Brain microvascular endothelial cell (primary cell): ENCODE measurements at regions not wholly inside any gene's neighbourhood (a gene's known extent, or its start where the extent isn't known, plus 50 kb on each side); places are given as distances from the start of the nearest gene placed in this dataset.

Experiments used
- DNase-seq: peaks from one replicate; pipeline ENCODE4 v3.0.0-alpha.2; 2020
- H3K27ac ChIP-seq: fragments of 250-450 bp; sonication (Bioruptor Pico); 2 replicates; pipeline ENCODE4 v1.5.1; 2020; ENCODE audit warnings: mild to moderate bottlenecking, moderate library complexity
- H3K27me3 ChIP-seq: fragments of 250-450 bp; sonication (Bioruptor Pico); replicated peaks from 2 replicates; pipeline ENCODE4 v1.5.1; 2020; ENCODE audit warnings: mild to moderate bottlenecking
- H3K36me3 ChIP-seq: fragments of 250-450 bp; sonication (Bioruptor Pico); replicated peaks from 2 replicates; pipeline ENCODE4 v1.5.1; 2020; ENCODE audit warnings: mild to moderate bottlenecking
- H3K4me3 ChIP-seq: 2 replicates; pipeline ENCODE4 v1.5.1; 2011; ENCODE audit warnings: low read depth, mild to moderate bottlenecking, control low read depth, low read length, moderate library complexity
- CTCF ChIP-seq: IDR thresholded peaks from 2 replicates; pipeline ENCODE4 v1.5.1; 2011; ENCODE audit warnings: low read depth, mild to moderate bottlenecking, moderate library complexity, low read length, control low read depth, inconsistent platforms; ENCODE audit errors: missing control alignments
- in situ Hi-C: cut with HindIII; loops from 2 replicates; pipeline ENCODE4 v1.10.0; 2017; ENCODE audit warnings: low sequenced_read_pairs, low pct_ligation_motif_present

- Histone ChIP-seq H3K27me3 (no peaks in the 10 kb centered on the region), H3K27ac (no peak overlapping the region), H3K36me3 (no peaks in the 10 kb centered on the region), H3K4me3 (no peak overlapping the region)
- in situ Hi-C loops = no loop called here
- no peak for TF ChIP-seq CTCF
- no peak for DNase-seq
These were observed 55.9 kb upstream of the ZNF469 start for GRCh38 chr16:88326611-88327485.

GRCh38 chr16:88327561-88328312 lies 55.0 kb upstream of the ZNF469 start:
- no peaks in the 10 kb centered on the region for H3K27me3 ChIP-seq
- no peak overlapping the region for H3K27ac ChIP-seq
- TF ChIP-seq CTCF = no peak
- in situ Hi-C loops = no loop called here
- no peak overlapping the region for H3K4me3 ChIP-seq
- no peak for DNase-seq
- no peaks in the 10 kb centered on the region for H3K36me3 ChIP-seq

GRCh38 chr16:88328313-88328980 lies 54.3 kb upstream of the ZNF469 start:
- Histone ChIP-seq H3K27me3 (no peaks in the 10 kb centered on the region), H3K27ac (no peak overlapping the region), H3K4me3 (no peak overlapping the region), H3K36me3 (no peaks in the 10 kb centered on the region)
- in situ Hi-C loops = no loop called here
- no peak for DNase-seq
- TF ChIP-seq CTCF = no peak

DNA sequence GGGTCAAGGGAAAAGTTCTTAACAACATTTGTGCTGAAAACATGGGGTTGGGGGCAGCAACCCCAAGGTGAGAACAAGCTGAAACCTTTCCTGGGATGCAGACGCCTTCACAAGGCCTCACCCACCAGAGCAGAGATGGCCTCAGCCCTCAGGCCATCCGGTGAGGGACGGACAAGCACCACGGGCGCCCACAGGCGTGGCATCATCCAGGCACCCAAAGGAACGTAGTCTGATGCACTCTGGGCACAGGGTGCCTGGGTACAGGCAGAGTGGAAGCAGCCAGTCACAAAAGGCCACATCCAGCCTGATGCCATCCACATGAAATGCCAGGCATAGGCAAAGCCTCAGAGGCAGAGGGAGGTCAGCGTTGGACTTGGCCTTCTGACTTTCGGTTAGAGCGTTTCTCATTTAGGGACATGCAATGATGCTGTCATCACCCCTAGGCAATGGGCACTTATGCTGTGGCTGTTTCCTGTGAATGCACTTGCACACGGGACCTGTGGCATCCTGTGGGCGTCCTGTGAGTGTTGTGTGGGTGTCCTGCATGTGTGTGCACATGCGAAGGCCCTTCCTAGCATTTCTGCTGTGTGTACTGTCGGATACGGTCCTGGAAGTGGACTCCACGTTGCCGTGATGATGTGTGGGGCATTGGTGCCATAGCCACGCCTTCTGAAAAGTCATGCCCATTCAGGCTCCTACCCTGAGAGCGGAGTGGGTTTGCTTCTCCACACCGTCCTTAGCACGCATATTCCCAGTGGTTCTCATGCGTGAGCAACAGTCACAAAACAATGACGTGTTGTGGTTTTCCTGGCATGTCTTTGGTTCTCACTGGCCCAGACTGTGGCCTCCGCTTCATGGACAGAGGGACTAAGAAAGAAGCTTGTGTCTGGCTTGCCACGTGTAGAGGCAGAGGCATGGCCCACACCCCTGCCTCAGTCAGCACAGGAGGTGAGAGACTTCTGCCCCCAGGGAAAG lies 52.7 kb upstream of the ZNF469 start:
- no peak for DNase-seq
- Histone ChIP-seq H3K27me3 (no peaks in the 10 kb centered on the region), H3K27ac (no peak overlapping the region), H3K36me3 (no peaks in the 10 kb centered on the region), H3K4me3 (no peak overlapping the region)
- TF ChIP-seq CTCF = no peak
- in situ Hi-C loops = no loop called here

GRCh38 chr16:88330971-88331890 lies 51.5 kb upstream of the ZNF469 start:
- Histone ChIP-seq H3K4me3 (no peak overlapping the region), H3K36me3 (no peaks in the 10 kb centered on the region), H3K27ac (peak overlapping the region; percentile 98), H3K27me3 (no peaks in the 10 kb centered on the region)
- in situ Hi-C loops = no loop called here
- no peak for DNase-seq
- TF ChIP-seq CTCF = no peak
